ENCODE measurements at regions not wholly inside any gene's neighbourhood (a gene's known extent, or its start where the extent isn't known, plus 50 kb on each side); places are given as distances from the start of the nearest gene placed in this dataset.

- TF ChIP-seq EP300 (IDR thresholded peaks at IDR 0.05), result no peak
- no peak for TF ChIP-seq CTCF (IDR thresholded peaks at IDR 0.05)
These were observed 1066.9 kb downstream of the BRD1 start for GRCh38 chr22:48760481-48761390.
